Thyroid gland (tissue), 4 donors: ENCODE measurements at regions not wholly inside any gene's neighbourhood (a gene's known extent, or its start where the extent isn't known, plus 50 kb on each side); places are given as distances from the start of the nearest gene placed in this dataset.
A peak's percentile ranks its signal among the peaks of the same experiment; 100 is the strongest.

ENCODE experiments used
- POLR2A ChIP-seq, 2 donors: fragments of 450-650 bp; IDR thresholded peaks; one replicate each; pipeline ENCODE4 v1.6.1; 2017; ENCODE audit warnings: antibody characterized with exemption in 2 of 2, mild to moderate bottlenecking in 2 of 2, moderate library complexity in 1 of 2
- TF ChIP-seq, protein P1 (sequence below), 6 experiments: fragments of 200-600 bp in 3 of 6; fragments of 450-650 bp in 3 of 6; sonication (generic) in 3 of 6; IDR thresholded peaks; one replicate each; pipeline ENCODE4 v1.5.1; 2016 to 2019; ENCODE audit warnings: antibody characterized with exemption in 6 of 6, mild to moderate bottlenecking in 2 of 6, inconsistent platforms in 1 of 6, moderate library complexity in 1 of 6

- TF ChIP-seq, protein P1, sequence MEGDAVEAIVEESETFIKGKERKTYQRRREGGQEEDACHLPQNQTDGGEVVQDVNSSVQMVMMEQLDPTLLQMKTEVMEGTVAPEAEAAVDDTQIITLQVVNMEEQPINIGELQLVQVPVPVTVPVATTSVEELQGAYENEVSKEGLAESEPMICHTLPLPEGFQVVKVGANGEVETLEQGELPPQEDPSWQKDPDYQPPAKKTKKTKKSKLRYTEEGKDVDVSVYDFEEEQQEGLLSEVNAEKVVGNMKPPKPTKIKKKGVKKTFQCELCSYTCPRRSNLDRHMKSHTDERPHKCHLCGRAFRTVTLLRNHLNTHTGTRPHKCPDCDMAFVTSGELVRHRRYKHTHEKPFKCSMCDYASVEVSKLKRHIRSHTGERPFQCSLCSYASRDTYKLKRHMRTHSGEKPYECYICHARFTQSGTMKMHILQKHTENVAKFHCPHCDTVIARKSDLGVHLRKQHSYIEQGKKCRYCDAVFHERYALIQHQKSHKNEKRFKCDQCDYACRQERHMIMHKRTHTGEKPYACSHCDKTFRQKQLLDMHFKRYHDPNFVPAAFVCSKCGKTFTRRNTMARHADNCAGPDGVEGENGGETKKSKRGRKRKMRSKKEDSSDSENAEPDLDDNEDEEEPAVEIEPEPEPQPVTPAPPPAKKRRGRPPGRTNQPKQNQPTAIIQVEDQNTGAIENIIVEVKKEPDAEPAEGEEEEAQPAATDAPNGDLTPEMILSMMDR (IDR thresholded peaks at IDR 0.05) = peak; percentile 25 to 86 (median 75)
- TF ChIP-seq POLR2A (IDR thresholded peaks at IDR 0.05) = no peak
These were observed 143.2 kb downstream of the BBOX1 start for GRCh38 chr11:27183672-27184457.
